IMR-90 (cell line): ENCODE measurements at regions not wholly inside any gene's neighbourhood (a gene's known extent, or its start where the extent isn't known, plus 50 kb on each side); places are given as distances from the start of the nearest gene placed in this dataset.

Experiments used
- ATAC-seq: fragments of 200-7000 bp; cut with Tn5 transposase; 2 replicates; pipeline ENCODE4 v1.9.1; 2020; ENCODE audit warnings: low read depth, mild to moderate bottlenecking, moderate library complexity
- BruUV-seq: library from RNA; stranded (reverse); fragments of 400-500 nt; replicated peaks from 2 replicates; lab custom pipeline; 2021; lab: Mats Ljungman, UMichigan
- CTCF ChIA-PET: fragments of 300-600 bp; formaldehyde crosslinking; extraction: SDS; loops from one replicate; lab custom pipeline; 2021; ENCODE audit warnings: antibody characterized with exemption; lab: Yijun Ruan, JAX
- POLR2A ChIA-PET: fragments of 300-600 bp; sonication (Branson Sonifier 250); formaldehyde crosslinking; loops from one replicate; lab custom pipeline; 2022; ENCODE audit warnings: antibody characterized with exemption; ENCODE audit not compliant: unreplicated experiment; lab: Charles Lee
- DNase-seq: peaks from one replicate; pipeline ENCODE4 v3.0.0; 2013
- H2AFZ ChIP-seq: replicated peaks from 2 replicates; pipeline ENCODE3; 2013; ENCODE audit warnings: low read length, mild to moderate bottlenecking; ENCODE audit not compliant: poor library complexity
- H2AK5ac ChIP-seq: 2 replicates; pipeline ENCODE4 v1.6.1; 2013; ENCODE audit warnings: low read depth, low read length, inconsistent platforms
- H2AK9ac ChIP-seq: replicated peaks from 2 replicates; pipeline ENCODE3; 2013; ENCODE audit warnings: mild to moderate bottlenecking, low read depth, low read length, moderate library complexity; ENCODE audit not compliant: poor library complexity
- H2BK120ac ChIP-seq: 2 replicates; pipeline ENCODE4 v1.6.1; 2013; ENCODE audit warnings: low read depth, low read length, inconsistent platforms
- H2BK15ac ChIP-seq: 3 replicates; pipeline ENCODE4 v1.6.1; 2013; ENCODE audit warnings: low read depth, low read length, inconsistent platforms
- H2BK20ac ChIP-seq: 2 replicates; pipeline ENCODE4 v1.6.1; 2013; ENCODE audit warnings: low read depth, mild to moderate bottlenecking, inconsistent platforms, low read length, moderate library complexity
- H2BK5ac ChIP-seq: 2 replicates; pipeline ENCODE4 v1.6.1; 2013; ENCODE audit warnings: mild to moderate bottlenecking, low read depth, low read length, inconsistent platforms; ENCODE audit not compliant: poor library complexity, severe bottlenecking
- H3K14ac ChIP-seq: replicated peaks from 2 replicates; pipeline ENCODE4 v1.6.1; 2013; ENCODE audit warnings: low read depth, low read length, inconsistent platforms
- H3K18ac ChIP-seq: 2 replicates; pipeline ENCODE4 v1.6.1; 2013; ENCODE audit warnings: low read depth, low read length, control low read depth
- H3K23ac ChIP-seq: 2 replicates; pipeline ENCODE4 v1.6.1; 2013; ENCODE audit warnings: low read depth, low read length, inconsistent platforms
- H3K27ac ChIP-seq: 2 replicates; pipeline ENCODE4 v1.5.1; 2013; ENCODE audit warnings: mild to moderate bottlenecking, control low read depth, low read length; ENCODE audit not compliant: insufficient read depth
- H3K27me3 ChIP-seq: 2 replicates; pipeline ENCODE4 v1.6.1; 2013; ENCODE audit warnings: low read length; ENCODE audit not compliant: control insufficient read depth, insufficient read depth
- H3K36me3 ChIP-seq: 2 replicates; pipeline ENCODE4 v1.6.1; 2013; ENCODE audit warnings: low read length, mixed read lengths; ENCODE audit not compliant: control insufficient read depth, insufficient read depth
- H3K4ac ChIP-seq: 2 replicates; pipeline ENCODE4 v1.6.1; 2013; ENCODE audit warnings: low read depth, low read length, inconsistent platforms
- H3K4me1 ChIP-seq: 2 replicates; pipeline ENCODE4 v1.6.1; 2013; ENCODE audit warnings: low read length, mixed read lengths; ENCODE audit not compliant: control insufficient read depth, insufficient read depth
- H3K4me2 ChIP-seq: 2 replicates; pipeline ENCODE4 v1.6.1; 2013; ENCODE audit warnings: low read depth, mild to moderate bottlenecking, control low read depth, low read length, moderate library complexity
- H3K4me3 ChIP-seq: 2 replicates; pipeline ENCODE4 v1.5.1; 2013; ENCODE audit warnings: low read depth, mild to moderate bottlenecking, control low read depth, low read length, moderate library complexity; ENCODE audit not compliant: insufficient read depth
- H3K56ac ChIP-seq: 2 replicates; pipeline ENCODE4 v1.6.1; 2013; ENCODE audit warnings: low read length, inconsistent platforms; ENCODE audit not compliant: insufficient read depth; ENCODE audit errors: extremely low read depth
- H3K79me1 ChIP-seq, 2 experiments: 2 replicates each; pipeline ENCODE4 v1.6.1; 2013; ENCODE audit warnings: low read length in 2 of 2, inconsistent platforms in 1 of 2, low read depth in 1 of 2
- H3K9ac ChIP-seq: 2 replicates; pipeline ENCODE4 v1.6.1; 2013; ENCODE audit warnings: low read depth, low read length, control low read depth
- H3K9me1 ChIP-seq: 2 replicates; pipeline ENCODE4 v1.6.1; 2013; ENCODE audit warnings: low read length, inconsistent platforms; ENCODE audit not compliant: insufficient read depth
- H3K9me3 ChIP-seq: 2 replicates; pipeline ENCODE4 v1.6.1; 2013; ENCODE audit warnings: low read length; ENCODE audit not compliant: control insufficient read depth, insufficient read depth
- H4K20me1 ChIP-seq: 2 replicates; pipeline ENCODE4 v1.6.1; 2013; ENCODE audit warnings: low read length, inconsistent platforms; ENCODE audit not compliant: insufficient read depth
- H4K5ac ChIP-seq: 2 replicates; pipeline ENCODE4 v1.6.1; 2013; ENCODE audit warnings: mild to moderate bottlenecking, low read depth, low read length, control low read depth
- H4K8ac ChIP-seq, 2 experiments: 2 replicates each; pipeline ENCODE4 v1.6.1; 2013; ENCODE audit warnings: low read depth in 2 of 2, low read length in 2 of 2, control low read depth in 1 of 2, inconsistent platforms in 1 of 2
- H4K91ac ChIP-seq: 2 replicates; pipeline ENCODE4 v1.6.1; 2013; ENCODE audit warnings: low read depth, low read length, inconsistent platforms; ENCODE audit not compliant: insufficient read depth
- BHLHE40 ChIP-seq: fragments of 150-350 bp; IDR thresholded peaks from 2 replicates; pipeline ENCODE4 v1.6.1; 2016; ENCODE audit warnings: mild to moderate bottlenecking, low read depth, low read length
- CEBPB ChIP-seq: IDR thresholded peaks from 2 replicates; pipeline ENCODE4 v1.6.1; 2012; ENCODE audit warnings: low read depth, low read length, improper control_type of control experiment
- CHD1 ChIP-seq: IDR thresholded peaks from 2 replicates; pipeline ENCODE4 v1.6.1; 2012; ENCODE audit warnings: low read depth, low read length, improper control_type of control experiment
- FOS ChIP-seq: fragments of 150-350 bp; IDR thresholded peaks from 2 replicates; pipeline ENCODE4 v1.6.1; 2016; ENCODE audit warnings: low read depth, low read length
- MAFK ChIP-seq: IDR thresholded peaks from 2 replicates; pipeline ENCODE4 v1.6.1; 2012; ENCODE audit warnings: low read depth, low read length, improper control_type of control experiment
- MXI1 ChIP-seq: IDR thresholded peaks from 2 replicates; pipeline ENCODE4 v1.6.1; 2012; ENCODE audit warnings: low read depth, mild to moderate bottlenecking, low read length, moderate library complexity, borderline replicate concordance
- NFE2L2 ChIP-seq: fragments of 150-350 bp; IDR thresholded peaks from 2 replicates; pipeline ENCODE4 v1.6.1; 2016; ENCODE audit warnings: low read depth, mild to moderate bottlenecking, low read length
- RAD21 ChIP-seq: IDR thresholded peaks from 2 replicates; pipeline ENCODE4 v1.6.1; 2012; ENCODE audit warnings: low read length, improper control_type of control experiment
- RCOR1 ChIP-seq: IDR thresholded peaks from 2 replicates; pipeline ENCODE4 v1.6.1; 2012; ENCODE audit warnings: mild to moderate bottlenecking, low read length, improper control_type of control experiment; ENCODE audit not compliant: insufficient replicate concordance
- RFX5 ChIP-seq: IDR thresholded peaks from 2 replicates; pipeline ENCODE4 v1.8.0; 2012; ENCODE audit warnings: low read depth, mild to moderate bottlenecking, low read length, moderate library complexity
- SMC3 ChIP-seq: fragments of 150-350 bp; IDR thresholded peaks from 2 replicates; pipeline ENCODE4 v1.6.1; 2016; ENCODE audit warnings: low read depth, mild to moderate bottlenecking, antibody characterized with exemption, low read length, moderate library complexity
- WGBS, 2 experiments: methylation state at CpG; one replicate each; pipeline versions ENCODE4 v1.1.5 to v1.1.7; 2013; ENCODE audit warnings: missing lambda C conversion rate in 2 of 2; ENCODE audit not compliant: insufficient read length in 1 of 2; ENCODE audit errors: extremely low coverage in 2 of 2; 5-methylcytosine and 5-hydroxymethylcytosine counted together
- dilution Hi-C: fragments of 300-500 bp; cut with HindIII; formaldehyde crosslinking; loops from one replicate; pipeline ENCODE4 v1.14.3; 2018; ENCODE audit warnings: low sequenced_read_pairs; ENCODE audit not compliant: unreplicated experiment
- in situ Hi-C: fragments of 300-500 bp; cut with MboI; formaldehyde crosslinking; loops from 3 replicates; pipeline ENCODE4 v1.14.3; 2019; ENCODE audit warnings: low sequenced_read_pairs, inconsistent platforms, mixed read lengths
- intact Hi-C: fragments of 100-400 bp; cut with micrococcal nuclease; formaldehyde crosslinking; loops from 2 replicates; pipeline ENCODE4 v1.10.0; 2022
- TF ChIP-seq, protein P1 (sequence below): fragments of 150-350 bp; IDR thresholded peaks from 2 replicates; pipeline ENCODE4 v1.6.1; 2016; ENCODE audit warnings: low read depth, mild to moderate bottlenecking, low read length, moderate library complexity, borderline replicate concordance
- TF ChIP-seq, protein P2 (sequence below): fragments of 150-350 bp; IDR thresholded peaks from 2 replicates; pipeline ENCODE4 v1.6.1; 2017; ENCODE audit warnings: mild to moderate bottlenecking, antibody characterized with exemption, low read length, low read depth

DNA sequence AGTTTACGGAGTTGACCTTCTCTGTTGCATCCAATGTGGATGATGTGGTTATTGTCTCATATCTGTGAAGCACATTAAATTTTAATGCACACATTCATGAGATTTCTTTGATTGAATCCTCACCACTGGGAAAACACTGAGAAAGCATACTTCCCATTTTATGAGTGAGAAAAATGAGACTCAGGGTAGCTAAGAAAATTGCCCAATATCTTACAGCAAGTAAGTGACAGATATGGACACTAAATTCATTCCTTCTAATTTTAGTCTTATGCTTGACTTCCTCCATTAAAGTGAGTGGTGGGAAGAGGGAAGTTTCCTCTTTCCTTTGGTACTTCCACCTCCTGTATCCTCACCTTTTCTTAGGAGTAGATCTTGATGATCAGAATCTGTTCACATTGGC, 504.8 kb upstream of the BOD1L1 start:
- Histone ChIP-seq H2AK9ac (no peak overlapping the region), H3K27ac (no peak overlapping the region), H3K27me3 (no peaks in the 10 kb centered on the region), H3K18ac (no peak overlapping the region), H4K20me1 (no peaks in the 10 kb centered on the region), H3K79me1 (no peaks in the 10 kb centered on the region), H3K23ac (no peak overlapping the region), H3K9me1 (no peaks in the 10 kb centered on the region), H4K5ac (no peak overlapping the region), H4K91ac (no peak overlapping the region), H3K14ac (no peak overlapping the region), H2AK5ac (no peak overlapping the region), H3K36me3 (no peaks in the 10 kb centered on the region), H4K8ac (no peak overlapping the region), H2BK120ac (no peak overlapping the region), H3K9me3 (no peaks in the 10 kb centered on the region), H3K56ac (no peak overlapping the region), H3K9ac (no peak overlapping the region), H2BK15ac (no peak overlapping the region), H3K4me3 (no peak overlapping the region), H2BK5ac (no peak overlapping the region), H2BK20ac (no peak overlapping the region), H2AFZ (no peak overlapping the region), H3K4ac (no peak overlapping the region), H3K4me2 (no peak overlapping the region), H3K4me1 (peaks cover 6% of the 10 kb centered on the region; the same call in 1 of the 2 replicates)
- ATAC-seq (no peak), DNase-seq (no peak)
- CTCF ChIA-PET = interaction anchor here (0.6 kb wide), 1 partner anchor 200 kb away, joined by 5 read pairs; no protein-coding TSS in a partner anchor
- in situ Hi-C loops = no loop called here
- no TSS peak for BruUV-seq
- no CpG with 5 or more reads among the region's 1 CpG for WGBS, 2 experiments
- POLR2A ChIA-PET = no interaction called here
- intact Hi-C loops = loop anchor here (10.0 kb wide), 1 partner anchor 478 kb away; no protein-coding TSS in a partner anchor
- TF ChIP-seq RAD21 = no peak
- no peak for TF ChIP-seq CEBPB
- TF ChIP-seq MAFK = no peak
- TF ChIP-seq, protein P1, sequence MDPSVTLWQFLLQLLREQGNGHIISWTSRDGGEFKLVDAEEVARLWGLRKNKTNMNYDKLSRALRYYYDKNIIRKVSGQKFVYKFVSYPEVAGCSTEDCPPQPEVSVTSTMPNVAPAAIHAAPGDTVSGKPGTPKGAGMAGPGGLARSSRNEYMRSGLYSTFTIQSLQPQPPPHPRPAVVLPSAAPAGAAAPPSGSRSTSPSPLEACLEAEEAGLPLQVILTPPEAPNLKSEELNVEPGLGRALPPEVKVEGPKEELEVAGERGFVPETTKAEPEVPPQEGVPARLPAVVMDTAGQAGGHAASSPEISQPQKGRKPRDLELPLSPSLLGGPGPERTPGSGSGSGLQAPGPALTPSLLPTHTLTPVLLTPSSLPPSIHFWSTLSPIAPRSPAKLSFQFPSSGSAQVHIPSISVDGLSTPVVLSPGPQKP = no peak
- TF ChIP-seq, protein P2, sequence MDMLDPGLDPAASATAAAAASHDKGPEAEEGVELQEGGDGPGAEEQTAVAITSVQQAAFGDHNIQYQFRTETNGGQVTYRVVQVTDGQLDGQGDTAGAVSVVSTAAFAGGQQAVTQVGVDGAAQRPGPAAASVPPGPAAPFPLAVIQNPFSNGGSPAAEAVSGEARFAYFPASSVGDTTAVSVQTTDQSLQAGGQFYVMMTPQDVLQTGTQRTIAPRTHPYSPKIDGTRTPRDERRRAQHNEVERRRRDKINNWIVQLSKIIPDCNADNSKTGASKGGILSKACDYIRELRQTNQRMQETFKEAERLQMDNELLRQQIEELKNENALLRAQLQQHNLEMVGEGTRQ = no peak
- TF ChIP-seq BHLHE40 = no peak
- no peak for TF ChIP-seq SMC3
- no peak for TF ChIP-seq MXI1
- no peak for TF ChIP-seq FOS
- no peak for TF ChIP-seq CHD1
- no peak for TF ChIP-seq RFX5
- TF ChIP-seq RCOR1 = no peak
- no peak for TF ChIP-seq NFE2L2
- dilution Hi-C loops = no loop called here
